ENCODE measurements at regions not wholly inside any gene's neighbourhood (a gene's known extent, or its start where the extent isn't known, plus 50 kb on each side); places are given as distances from the start of the nearest gene placed in this dataset.

DNA sequence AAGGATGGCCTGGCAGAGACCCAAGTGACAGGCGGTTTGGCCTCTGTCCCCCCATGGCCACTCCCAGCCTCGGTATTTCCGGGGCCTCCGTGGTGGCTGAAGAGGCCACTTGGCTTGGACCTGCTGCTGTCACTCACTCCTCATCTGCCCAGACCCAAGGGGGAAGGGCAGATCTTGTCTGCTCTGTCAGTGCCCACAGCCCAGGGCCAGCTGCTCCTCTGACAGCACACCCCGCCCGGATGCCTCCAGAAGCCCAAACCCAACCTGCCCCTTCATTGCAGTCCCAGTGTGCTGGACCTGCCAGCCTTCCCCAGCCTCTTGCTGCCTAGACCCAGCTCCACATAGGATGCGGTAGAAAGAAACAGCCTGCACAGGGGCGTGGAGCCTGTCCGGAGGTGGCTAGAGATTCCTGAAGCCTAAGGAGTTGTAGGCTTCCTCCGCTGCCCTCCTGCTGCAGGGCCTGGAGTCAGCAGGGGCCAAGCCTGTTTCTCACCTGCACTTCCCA, 52.0 kb downstream of the MAGEF1 start:
- no peak for DNase-seq (ENCODE audit: low read depth in 2 of 2)

DNA sequence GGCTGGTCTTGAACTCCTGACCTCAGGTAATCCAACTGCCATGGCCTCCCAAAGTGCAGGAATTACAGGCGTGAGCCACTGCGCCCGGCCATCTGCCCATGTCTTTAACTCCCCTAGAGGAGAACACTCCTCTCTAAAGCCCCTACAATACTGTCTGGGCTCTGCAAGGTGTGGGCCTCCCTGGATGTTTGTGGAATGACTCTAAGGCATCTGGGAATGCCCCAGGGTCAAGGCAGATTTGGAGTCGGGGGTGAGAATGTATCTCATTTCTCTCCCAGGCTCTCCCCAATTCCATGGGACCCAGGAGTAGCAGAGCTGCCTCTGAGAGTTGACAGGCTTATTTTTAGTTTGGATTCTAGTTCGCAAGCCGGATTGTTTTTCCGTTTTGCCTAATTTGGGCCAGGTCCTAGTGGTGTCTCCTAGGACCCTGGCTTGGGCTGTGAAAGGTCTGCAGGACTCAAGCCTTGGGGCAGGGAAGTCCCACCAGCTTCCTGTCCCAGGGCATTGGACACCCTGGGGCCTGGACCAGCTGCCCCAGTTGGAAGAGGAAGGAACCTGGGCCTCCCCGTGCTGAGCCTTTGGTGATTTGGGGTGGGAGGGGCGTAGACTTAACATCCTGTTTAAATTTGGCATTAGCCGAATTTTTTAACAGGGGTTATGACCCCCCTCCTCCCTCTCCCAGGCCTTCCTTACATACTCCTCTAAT, 53.5 kb downstream of the MAGEF1 start:
- DNase-seq (ENCODE audit: low read depth in 2 of 2), result no peak

DNA sequence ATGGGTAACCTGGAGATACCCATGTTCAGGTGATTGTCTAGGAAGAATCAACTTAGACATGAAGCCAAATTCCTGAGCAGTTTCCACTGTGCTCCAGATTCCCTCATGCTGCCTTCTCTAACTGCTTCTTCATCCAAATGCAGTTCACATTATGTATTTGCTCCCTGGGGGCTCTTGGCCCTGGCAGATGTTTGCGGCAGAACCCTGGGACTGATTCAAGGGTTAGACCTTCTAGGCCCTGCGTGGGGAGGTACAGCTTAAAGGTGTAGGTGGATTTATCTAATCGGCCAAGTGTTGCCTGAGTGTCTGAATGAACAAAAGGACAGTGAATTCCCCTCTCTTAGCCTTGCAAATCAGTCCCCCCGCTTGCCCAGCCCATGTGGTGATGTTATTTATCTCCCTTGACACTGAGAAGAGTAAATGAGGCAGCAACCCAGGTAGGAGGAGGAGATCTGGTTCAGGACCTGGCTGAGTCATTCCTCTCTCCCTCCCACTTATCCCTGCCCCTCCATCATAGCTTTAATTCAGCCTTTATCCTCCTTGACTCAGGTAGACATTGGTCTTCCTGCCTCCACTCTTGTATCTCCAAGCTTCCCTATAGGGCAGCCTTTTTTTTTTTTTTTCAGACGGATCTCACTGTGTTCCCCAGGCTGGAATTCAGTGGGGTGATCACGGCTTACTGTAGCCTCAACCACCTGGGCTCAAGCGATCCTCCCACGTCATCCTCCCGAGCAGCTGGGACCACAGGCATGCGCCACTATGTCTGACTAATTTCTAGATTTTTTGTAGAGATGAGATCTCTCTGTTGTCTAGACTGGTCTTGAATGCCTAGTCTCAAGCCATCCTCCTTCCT, 54.8 kb downstream of the MAGEF1 start:
- peak; percentile 8 to 36 for DNase-seq (ENCODE audit: low read depth in 2 of 2)

DNA sequence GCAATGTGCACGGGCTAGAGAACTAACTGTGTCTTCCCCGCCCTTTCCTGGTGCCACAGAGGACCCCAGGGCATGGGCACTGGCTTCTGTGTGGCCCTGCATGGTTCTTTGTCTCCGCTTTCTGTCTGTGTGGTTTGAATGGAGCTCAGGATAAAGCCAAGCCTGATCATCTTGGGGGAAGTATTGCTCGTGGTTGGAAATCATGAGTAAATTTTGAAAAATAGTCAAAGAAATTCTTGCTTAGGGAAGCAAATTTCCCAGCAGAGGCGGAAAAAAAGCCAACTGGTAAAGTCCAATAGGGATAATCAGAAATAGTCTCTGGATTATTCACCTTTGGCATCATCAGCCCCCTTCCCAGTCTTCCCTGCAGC, 55.4 kb downstream of the MAGEF1 start:
- no peak for DNase-seq (ENCODE audit: low read depth in 2 of 2)

DNA sequence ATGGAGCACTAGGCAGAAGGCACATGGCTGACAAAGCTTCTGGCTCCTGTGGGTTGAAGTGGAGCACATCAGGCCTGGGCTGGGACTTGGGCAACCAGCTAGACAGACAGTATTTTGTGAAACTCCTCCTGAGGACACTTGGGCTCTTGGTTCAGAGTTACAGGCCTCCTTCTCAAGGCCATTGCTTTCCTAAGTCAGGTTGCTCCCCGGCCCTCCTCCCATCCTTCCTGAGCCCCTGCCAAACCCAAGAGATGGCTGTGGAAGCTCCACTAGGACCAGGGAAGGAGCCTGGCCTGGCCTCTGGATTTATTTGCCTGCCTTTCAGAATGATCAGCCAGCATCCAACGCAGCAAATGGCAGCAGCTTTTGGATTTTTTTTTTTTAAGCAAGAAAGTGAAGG, 56.3 kb downstream of the MAGEF1 start:
- DNase-seq (ENCODE audit: low read depth in 2 of 2), result no peak

DNA sequence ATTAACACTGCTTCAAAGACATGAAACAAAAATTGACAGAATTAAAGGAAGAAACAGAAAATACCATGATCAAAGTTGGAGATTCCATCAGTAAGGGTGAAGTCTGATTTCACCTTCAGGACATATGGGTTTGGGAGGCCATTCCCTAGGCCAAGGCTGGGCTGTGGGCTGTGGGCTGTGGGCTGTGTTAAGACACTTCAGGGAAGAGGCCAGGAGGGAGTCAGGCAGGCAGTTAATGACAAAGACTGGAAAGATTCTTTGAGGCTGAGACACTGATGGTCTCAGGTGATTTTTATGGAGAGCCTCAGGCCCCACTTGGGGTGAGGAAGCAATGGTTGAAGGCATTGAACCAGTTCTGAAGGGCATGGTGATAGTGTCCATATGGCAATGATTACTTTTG, 57.5 kb downstream of the MAGEF1 start:
- DNase-seq (ENCODE audit: low read depth in 2 of 2), result no peak

DNA sequence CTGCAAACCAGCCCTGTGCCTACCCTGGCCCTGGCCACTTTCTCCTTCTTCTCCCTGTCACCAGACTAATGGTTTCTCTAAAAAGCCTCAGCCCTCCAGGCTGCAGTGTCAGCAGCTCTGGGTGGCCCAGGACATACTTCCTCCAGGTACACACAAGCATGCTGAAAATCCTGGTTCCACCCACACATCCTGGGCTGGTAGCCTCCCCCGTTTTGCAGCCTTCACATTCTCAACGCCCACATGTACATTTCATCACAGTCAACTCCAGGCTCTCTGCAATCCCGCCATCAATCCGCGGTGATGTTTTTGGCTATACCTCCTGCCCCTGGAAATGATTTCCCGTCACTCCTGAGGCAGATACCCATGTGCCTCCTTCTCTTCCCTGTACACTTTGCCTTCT, 59.4 kb downstream of the MAGEF1 start:
- no peak for DNase-seq (ENCODE audit: low read depth in 2 of 2)

DNA sequence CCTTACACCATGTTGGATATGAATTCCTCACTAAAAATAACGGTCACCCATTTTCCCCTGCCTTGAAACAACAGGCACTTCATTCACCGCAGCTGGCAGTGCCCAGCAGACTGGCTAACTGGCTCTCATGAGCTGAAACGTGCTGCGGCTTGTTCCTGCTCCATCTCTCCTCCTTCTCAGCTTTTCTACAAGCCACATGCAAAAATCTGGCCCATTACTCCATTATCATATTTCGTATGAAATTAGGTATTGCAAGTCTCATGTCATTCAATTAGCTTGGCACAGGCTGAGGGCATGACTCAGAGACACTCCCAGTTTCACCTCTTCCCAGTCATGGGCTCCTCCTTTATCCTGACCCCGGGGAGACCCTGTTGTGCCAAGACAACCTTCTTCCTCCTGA, 60.0 kb downstream of the MAGEF1 start:
- DNase-seq (ENCODE audit: low read depth in 2 of 2), result no peak

DNA sequence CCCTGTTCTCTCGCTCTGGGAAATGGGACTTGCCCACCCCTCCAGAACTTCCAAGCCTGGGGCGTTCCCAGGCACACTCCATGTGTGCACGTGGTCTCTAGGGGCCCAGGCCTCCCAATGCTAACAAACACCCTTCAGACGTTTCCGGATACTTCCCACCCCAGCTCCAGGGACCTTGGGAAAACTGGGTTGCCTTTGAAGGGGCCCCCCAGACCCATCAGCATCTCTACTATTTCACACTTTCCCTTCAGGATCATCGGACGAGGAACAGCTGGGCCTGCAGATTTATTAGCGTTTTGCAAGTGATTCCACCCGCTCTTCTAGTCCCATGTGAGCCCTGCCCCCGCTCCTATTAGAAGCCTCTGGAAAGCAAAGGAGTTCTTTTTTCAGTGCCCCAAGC, 63.2 kb downstream of the MAGEF1 start:
- DNase-seq (ENCODE audit: low read depth in 2 of 2), result no peak

DNA sequence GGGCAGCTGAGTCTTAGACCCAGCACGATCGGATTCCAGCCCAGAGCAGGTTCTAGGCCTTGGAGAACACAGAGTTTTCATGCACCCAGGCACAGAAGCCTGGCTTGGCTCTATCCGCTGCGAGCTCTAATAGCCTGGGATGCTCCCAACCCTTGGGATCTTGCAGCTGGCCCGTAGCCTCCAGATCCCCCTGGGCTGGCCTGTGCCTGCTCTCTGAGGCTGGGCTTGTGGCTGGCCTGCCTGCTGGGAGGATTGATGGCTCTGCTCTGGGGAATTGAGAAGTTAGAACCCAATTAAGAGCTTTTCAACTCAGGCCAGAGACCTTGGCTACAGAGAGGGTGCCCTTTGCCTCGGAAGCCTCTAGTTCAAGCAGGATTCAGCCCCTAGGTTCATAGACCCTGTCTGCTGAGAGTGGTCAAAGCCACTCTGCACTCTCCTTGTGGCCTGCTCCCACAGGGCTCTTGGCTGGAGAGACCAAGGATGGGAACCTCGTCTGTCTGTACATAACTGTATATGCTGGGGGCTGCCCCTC, 64.4 kb downstream of the MAGEF1 start:
- DNase-seq (ENCODE audit: low read depth in 2 of 2), result no peak

DNA sequence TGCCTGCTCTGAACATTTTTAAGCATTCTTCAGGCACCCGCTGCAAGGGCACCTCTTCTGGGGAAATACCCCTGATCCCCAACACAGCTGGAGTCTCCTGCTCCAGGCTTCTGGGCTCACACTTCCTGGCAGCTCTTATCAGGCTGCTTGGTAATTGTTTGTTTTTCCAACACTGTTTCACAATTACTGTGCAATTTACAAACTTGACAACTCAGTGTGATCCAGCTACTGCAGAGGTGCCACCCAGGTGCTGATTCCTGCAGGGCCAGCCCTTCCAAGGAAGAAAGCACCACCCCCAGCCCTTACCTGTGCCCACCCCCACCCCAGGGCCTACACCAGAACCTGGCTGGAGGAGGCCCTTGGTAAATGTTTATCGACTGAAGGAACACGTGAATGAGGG, 66.5 kb downstream of the MAGEF1 start:
- no peak for DNase-seq (ENCODE audit: low read depth in 2 of 2)

DNA sequence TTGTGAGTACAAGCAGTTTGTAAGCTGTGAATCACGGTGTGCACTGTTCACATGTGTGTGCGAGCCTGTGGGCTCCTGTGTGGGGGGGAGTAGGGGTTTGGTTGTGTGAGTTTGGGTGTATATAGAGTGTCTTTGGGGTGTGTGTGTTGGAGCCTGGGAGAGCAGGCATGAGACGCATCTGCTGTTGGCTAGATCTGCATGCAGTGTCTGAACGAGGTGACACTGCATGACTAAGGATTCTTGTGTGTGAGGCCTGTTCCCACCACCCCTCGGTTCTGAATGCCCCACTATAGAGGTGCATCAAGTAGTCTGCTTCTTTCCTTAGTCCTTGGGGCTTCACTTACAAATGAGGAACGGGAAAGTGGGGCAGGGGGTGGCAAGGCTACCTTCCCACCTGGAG, 68.4 kb downstream of the MAGEF1 start:
- no peak for DNase-seq (ENCODE audit: low read depth in 2 of 2)

DNA sequence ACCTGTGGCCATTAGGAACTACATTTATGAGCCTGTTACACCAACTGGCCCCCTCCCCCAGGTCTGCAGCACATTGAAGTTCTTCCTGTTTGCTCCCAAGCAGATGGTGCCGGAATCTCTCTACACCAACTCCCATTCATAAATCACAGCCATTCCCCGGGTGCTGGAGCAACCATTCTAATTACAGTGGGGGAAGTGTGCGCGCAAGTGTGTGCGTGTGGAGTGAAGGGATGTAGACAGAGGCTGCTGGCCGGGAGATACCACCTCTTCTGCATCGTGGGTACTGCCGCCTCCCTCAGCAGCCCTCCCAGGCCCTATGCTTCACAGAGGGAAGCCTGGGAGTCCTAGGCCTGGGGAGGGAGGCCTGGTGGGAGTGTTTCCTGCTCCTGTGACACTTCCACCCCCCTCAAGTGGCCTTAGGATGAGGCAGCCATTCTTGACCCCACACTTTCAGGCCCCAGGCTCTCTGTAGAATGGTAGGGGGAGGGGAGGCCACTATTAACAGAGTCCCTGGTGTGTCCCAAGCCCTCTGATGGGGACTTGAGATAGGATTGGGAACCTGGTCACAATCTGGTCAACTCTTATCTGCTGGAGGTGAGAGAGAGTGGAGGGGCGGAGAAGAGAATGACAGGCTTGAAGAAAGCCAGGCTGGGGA, 69.1 kb downstream of the MAGEF1 start:
- no peak for DNase-seq (ENCODE audit: low read depth in 2 of 2)

DNA sequence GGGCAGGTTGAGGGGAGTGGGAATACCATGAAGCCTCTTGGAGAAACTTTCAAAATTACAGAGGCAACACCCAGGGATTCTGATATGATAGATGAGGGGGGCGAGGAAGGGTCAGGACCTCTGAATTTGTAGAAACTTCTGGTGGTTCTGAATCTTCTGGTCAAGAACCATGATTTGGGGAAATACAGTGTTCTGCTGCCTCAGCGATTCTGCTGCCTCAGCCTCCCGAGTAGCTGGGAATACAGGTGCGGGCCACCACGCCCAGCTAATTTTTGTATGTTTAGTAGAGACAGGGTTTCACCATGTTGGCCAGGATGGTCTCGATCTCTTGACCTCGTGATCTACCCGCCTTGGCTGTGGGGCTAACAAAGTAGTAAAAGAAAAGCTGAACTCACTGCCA, 70.4 kb downstream of the MAGEF1 start:
- no peak for DNase-seq (ENCODE audit: low read depth in 2 of 2)

DNA sequence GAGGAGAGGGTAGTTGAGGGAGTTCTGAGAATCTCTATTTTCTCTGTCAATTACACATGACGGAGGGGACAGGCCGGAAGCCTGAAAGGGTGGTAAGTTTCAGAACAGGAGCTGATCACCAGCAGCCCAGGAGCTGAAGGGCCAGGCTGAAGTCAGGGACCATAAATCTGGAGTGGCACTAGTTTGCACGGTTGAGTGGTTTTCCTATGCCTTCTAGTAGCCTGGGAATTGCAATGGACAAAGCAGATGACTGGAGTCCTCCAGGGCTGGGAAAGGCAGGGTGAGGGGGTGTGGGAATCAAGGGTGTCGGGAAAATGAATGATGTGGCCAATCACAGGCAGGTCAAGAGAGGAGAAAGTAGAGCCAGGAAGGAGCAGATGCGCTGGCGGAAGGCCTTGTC, 72.5 kb downstream of the MAGEF1 start:
- no peak for DNase-seq (ENCODE audit: low read depth in 2 of 2)

DNA sequence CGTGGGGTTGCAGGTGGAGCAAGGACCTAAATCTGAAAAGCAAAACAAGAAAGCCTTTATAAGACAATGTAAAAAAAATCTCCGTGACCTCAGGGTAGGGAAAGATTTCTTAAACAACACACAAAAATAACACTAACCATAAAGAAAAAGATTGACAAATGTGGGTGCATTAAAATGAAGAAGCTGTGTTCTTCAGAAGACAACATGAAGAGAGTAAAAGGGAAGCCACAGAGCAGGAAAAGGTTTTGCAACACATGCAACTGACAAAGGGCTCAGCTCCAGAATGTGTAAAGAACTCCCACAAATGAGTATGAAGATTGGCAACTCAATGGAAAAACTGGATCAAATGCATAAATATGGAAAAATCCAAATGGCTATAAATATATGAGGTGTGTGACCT, 74.2 kb downstream of the MAGEF1 start:
- DNase-seq (ENCODE audit: low read depth in 2 of 2), result no peak

DNA sequence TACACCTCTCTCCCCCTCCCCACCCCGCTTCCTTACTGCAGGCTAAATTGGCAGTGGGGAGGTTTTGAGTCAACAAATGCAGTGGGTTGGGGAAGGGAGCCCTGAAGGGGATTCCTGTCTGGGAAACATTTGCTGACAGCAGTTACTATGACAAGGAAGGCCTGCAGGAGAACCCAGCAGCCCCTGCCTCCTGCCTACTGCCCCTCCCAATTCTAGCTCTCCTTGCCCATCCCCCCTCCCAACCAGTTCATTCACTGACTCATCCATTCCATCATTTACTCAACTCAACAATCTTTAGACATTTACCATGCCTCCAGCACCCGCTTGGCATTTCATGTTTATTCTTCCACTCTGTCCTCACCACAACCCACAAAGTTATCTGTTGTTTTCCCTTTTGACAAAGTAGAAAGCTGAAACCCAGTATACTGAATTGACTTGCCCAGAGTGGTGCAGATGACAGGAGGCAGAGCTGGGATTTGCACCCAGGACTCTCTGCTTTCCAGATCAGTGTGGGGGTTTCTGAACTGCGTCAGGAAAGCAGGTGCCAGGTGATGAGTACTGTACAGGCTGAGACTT, 75.0 kb downstream of the MAGEF1 start:
- DNase-seq (ENCODE audit: low read depth in 2 of 2), result peak; percentile 31 to 36

DNA sequence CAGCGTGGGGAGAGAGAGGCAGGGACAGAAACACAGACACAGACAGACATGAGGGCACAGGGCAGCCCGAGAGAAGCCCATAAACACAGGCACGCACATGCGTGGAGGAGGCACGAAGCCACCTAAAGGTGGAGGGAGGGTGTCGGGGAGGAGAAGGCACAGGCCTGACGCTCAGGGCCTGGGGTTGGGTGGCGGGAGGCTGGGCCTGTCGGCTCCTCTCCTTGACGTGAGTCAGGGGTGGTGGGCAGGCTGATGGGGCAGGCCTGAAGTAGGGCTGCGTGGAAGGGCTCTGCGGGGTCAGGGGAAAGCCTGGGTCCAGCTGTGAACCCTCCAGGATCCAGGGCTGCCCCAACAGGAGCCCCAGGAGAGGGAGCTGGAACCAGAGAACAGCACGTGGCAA, 74.2 kb downstream of the EPHB3 start:
- DNase-seq (ENCODE audit: low read depth in 2 of 2), result no peak

DNA sequence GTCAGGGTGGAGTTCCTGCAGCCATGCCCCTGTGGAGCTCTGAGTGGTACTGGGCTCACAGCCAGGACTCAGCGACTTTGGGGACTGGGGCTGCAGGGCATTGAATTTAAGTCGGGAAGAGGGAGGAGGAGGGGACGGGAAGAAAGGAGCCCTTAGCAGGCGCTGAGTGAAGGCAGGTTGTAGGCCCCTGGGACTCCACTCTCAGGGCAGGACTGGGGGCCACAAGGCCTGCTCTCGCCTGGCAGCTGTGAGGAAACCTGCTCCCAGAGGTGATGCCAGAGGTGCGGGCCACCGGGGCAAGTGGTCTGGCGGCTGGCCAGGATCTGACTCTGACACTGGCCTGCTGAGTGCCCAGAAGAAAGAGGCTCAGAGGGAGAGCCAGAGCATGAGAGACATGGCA, 73.5 kb downstream of the EPHB3 start:
- no peak for DNase-seq (ENCODE audit: low read depth in 2 of 2)

DNA sequence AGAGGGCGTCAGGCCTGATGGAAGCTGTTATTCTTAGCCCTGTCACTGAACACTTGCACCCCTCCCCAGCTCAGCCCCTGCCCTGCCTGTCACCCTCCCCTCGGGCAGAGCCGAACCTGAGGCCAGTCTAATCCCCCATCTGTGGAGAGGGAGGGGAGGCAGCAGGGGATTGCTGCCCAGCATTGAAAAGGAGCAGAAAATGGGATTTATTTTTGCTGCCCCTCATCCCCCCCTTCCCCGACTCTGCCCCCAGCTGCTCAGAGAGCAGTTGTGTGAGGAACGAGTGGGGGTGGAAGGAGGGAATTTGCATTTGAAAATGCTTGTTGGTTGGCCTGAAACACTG, 71.6 kb downstream of the EPHB3 start:
- DNase-seq (ENCODE audit: low read depth in 2 of 2), result no peak

DNA sequence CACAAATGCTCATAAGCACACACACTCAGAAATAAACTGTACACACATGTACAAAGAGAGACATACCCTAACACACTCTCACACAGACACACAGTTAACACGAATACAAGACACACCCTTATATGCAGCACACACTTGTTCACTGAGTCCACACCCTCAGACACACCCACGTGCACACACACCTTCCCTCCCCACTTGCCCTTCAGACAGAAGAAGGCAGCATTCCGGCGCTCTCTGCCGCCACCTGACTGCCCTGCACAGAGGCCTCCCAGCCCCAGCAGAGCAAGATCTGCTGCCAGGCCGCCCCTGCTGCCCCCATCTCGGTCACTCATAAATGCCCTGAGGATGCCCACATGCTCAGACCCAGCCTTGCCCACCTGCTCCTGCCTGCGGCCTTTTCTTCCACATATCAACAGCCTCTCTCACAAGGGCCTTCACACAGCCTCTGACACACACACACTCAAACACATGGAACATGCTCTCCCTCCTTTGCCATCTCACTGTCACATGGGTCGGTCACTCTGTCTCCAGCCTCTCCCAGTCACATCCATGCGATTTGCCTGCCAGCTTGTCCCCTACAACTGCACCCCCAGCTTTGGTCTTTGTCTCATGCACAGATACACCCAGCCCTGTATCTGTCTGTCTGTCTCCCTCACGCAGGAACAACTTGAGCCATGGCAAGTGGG, 71.1 kb downstream of the EPHB3 start:
- DNase-seq (ENCODE audit: low read depth in 2 of 2), result no peak

Measured in stimulated activated CD8-positive, alpha-beta memory T cell treated with anti-CD3 and anti-CD28 coated beads, Interleukin-15, amount 100 ng/mL, for 48 hours (primary cell).